ENCODE measurements at regions not wholly inside any gene's neighbourhood (a gene's known extent, or its start where the extent isn't known, plus 50 kb on each side); places are given as distances from the start of the nearest gene placed in this dataset.

DNA sequence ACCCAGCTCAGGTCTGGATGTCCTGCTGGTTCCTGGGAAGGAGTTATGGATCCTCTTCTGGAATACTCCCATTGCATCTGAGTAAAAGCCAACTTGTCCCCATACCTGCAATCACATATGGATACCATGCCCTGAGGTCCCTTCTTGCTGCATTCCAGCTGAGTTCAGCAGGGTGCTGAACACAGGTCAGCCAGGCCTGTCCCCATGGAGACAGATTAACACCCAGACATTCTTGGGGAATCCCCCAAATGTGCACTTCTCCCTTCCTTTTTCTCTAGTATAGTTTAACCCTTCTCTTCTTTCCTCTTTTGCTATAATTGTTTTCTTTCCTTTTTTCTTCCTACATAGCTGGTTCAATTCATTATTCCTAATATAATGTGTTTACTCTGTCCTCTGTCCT is 799.6 kb upstream of the HS6ST1 start:
- Histone ChIP-seq H4K20me1 (replicated peaks; ENCODE audit: control insufficient read depth, extremely low read depth, insufficient read depth, low read length) (no peaks in the 10 kb centered on the region), H3K36me3 (ENCODE audit: control insufficient read depth in 2 of 2, extremely low read depth in 1 of 2, insufficient read depth in 2 of 2, low read length in 2 of 2) (no peaks in the 10 kb centered on the region), H3K4me1 (ENCODE audit: control insufficient read depth, extremely low read depth, insufficient read depth, low read length) (no peaks in the 10 kb centered on the region), H3K9me1 (replicated peaks; ENCODE audit: control insufficient read depth, extremely low read depth, insufficient read depth, low read length) (no peaks in the 10 kb centered on the region), H3K9me3 (replicated peaks; ENCODE audit: control insufficient read depth, insufficient read depth, low read length) (peaks cover 1% of the 10 kb centered on the region), H3K27me3 (ENCODE audit: control insufficient read depth in 2 of 2, insufficient read depth in 2 of 2, low read length in 2 of 2) (no peaks in the 10 kb centered on the region), H3K4me2 (ENCODE audit: insufficient read depth, low read length) (no peak overlapping the region), H3K27ac (ENCODE audit: insufficient read depth, low read depth, low read length) (no peak overlapping the region), H3K9ac (replicated peaks; ENCODE audit: extremely low read depth, insufficient read depth, low read length) (no peak overlapping the region), H2AFZ (ENCODE audit: low read depth, low read length) (no peak overlapping the region), H3K79me2 (ENCODE audit: control insufficient read depth, insufficient read depth, low read length) (no peaks in the 10 kb centered on the region), H3K4me3 (replicated peaks in 1 of 3; ENCODE audit: insufficient read depth in 1 of 3, low read depth in 1 of 3, low read length in 3 of 3) (no peak overlapping the region)
- intact Hi-C loops (cut with micrococcal nuclease) (no loop called here), dilution Hi-C loops (cut with MboI; ENCODE audit: extremely low pct_ligation_motif_present, low sequenced_read_pairs) (no loop called here)
- POLR2A ChIA-PET, result no interaction called here
- CTCF ChIA-PET, result no interaction called here
- no TSS peak for BruUV-seq (replicated peaks)
- TF ChIP-seq POLR2A (IDR thresholded peaks at IDR 0.05; ENCODE audit: low read depth, low read length) (no peak), MYC (IDR thresholded peaks at IDR 0.05; ENCODE audit: low read depth, low read length) (no peak), JUN (IDR thresholded peaks at IDR 0.05; ENCODE audit: borderline replicate concordance, insufficient read depth, insufficient read length, low read depth) (no peak), FOS (IDR thresholded peaks at IDR 0.05; ENCODE audit: borderline replicate concordance, insufficient read depth, low read length) (no peak), POLR2AphosphoS5 (IDR thresholded peaks at IDR 0.05; ENCODE audit: insufficient read depth, low read depth, low read length) (no peak), EZH2 (IDR thresholded peaks at IDR 0.05; ENCODE audit: borderline replicate concordance, low read depth, low read length, severe bottlenecking) (no peak), GATA2 (IDR thresholded peaks at IDR 0.05; ENCODE audit: insufficient read depth, insufficient read length, low read depth, low read length) (no peak)
- TF ChIP-seq, protein P1, sequence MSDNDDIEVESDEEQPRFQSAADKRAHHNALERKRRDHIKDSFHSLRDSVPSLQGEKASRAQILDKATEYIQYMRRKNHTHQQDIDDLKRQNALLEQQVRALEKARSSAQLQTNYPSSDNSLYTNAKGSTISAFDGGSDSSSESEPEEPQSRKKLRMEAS (IDR thresholded peaks at IDR 0.05; ENCODE audit: insufficient read depth, insufficient read length), result no peak
- TF ChIP-seq, protein P2, sequence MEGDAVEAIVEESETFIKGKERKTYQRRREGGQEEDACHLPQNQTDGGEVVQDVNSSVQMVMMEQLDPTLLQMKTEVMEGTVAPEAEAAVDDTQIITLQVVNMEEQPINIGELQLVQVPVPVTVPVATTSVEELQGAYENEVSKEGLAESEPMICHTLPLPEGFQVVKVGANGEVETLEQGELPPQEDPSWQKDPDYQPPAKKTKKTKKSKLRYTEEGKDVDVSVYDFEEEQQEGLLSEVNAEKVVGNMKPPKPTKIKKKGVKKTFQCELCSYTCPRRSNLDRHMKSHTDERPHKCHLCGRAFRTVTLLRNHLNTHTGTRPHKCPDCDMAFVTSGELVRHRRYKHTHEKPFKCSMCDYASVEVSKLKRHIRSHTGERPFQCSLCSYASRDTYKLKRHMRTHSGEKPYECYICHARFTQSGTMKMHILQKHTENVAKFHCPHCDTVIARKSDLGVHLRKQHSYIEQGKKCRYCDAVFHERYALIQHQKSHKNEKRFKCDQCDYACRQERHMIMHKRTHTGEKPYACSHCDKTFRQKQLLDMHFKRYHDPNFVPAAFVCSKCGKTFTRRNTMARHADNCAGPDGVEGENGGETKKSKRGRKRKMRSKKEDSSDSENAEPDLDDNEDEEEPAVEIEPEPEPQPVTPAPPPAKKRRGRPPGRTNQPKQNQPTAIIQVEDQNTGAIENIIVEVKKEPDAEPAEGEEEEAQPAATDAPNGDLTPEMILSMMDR (IDR thresholded peaks at IDR 0.05; ENCODE audit: extremely low read depth in 1 of 2, insufficient read depth in 1 of 2, low read depth in 1 of 2, low read length in 2 of 2), result no peak
- DNase-seq (ENCODE audit: low read depth, low spot score), result no peak
- no peak for FAIRE-seq
